ENCODE measurements at regions not wholly inside any gene's neighbourhood (a gene's known extent, or its start where the extent isn't known, plus 50 kb on each side); places are given as distances from the start of the nearest gene placed in this dataset.

DNA sequence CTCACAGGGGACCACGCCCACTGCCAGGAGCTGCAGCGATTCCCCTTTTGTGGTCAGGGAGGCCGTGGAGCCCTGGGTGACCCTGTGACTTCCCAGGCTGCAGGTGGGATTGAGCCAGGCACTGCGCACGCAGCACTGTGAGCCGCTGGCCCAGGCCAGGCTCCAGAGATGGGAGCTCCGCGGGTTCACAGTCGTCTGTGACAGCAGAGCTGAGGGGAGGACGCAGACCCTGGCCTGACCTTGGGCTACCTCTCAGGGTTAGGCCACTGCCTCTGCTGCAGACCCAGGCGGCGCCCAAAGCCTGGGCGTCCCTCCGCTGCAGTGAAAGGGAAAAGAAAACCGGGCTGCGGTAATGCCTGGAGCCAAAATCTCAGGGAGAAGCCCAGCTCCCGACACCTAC lies 107.5 kb upstream of the GPR26 start:
- no peaks in the 10 kb centered on the region for H4K20me1 ChIP-seq (ENCODE audit: insufficient read depth, low read length)
- H3K9me3 Mint-ChIP-seq, result no peaks in the 10 kb centered on the region
- no peaks in the 10 kb centered on the region for H3K9me3 ChIP-seq (replicated peaks in 1 of 2; ENCODE audit: control insufficient read depth in 1 of 2, insufficient read depth in 1 of 2, low read length in 2 of 2)
- H3K27ac ChIP-seq (ENCODE audit: low read depth in 1 of 2, low read length in 2 of 2), result no peak overlapping the region
- no peaks in the 10 kb centered on the region for H3K27me3 ChIP-seq (ENCODE audit: control insufficient read depth in 2 of 2, insufficient read depth in 2 of 2, low read length in 2 of 2)
- H3K27me3 Mint-ChIP-seq (ENCODE audit: low read depth in 3 of 3), result peaks cover 13 to 17% (median 15%) of the 10 kb centered on the region in 3 donors
- H3K4me1 ChIP-seq (ENCODE audit: control insufficient read depth in 1 of 2, insufficient read depth in 2 of 2, low read length in 2 of 2), result no peaks in the 10 kb centered on the region
- no peaks in the 10 kb centered on the region for H3K36me3 ChIP-seq (replicated peaks in 1 of 2; ENCODE audit: control insufficient read depth in 1 of 2, insufficient read depth in 2 of 2, low read length in 2 of 2)
- H3K4me2 ChIP-seq (replicated peaks; ENCODE audit: extremely low read depth, low read length, poor library complexity, severe bottlenecking), result no peak overlapping the region
- H3K36me3 Mint-ChIP-seq, result no peaks in the 10 kb centered on the region
- H3K27ac Mint-ChIP-seq, result no peak overlapping the region
- intact Hi-C loops (cut with micrococcal nuclease), result loop anchor here (1.0 to 5.0 kb wide), 4 partner anchors 425 to 520 kb away; no protein-coding TSS in a partner anchor
- no peak for DNase-seq
- WGBS (ENCODE audit: insufficient coverage), result 79% methylated on average over 16 of the region's 17 CpGs
- H3K9ac ChIP-seq (ENCODE audit: insufficient read depth, low read length, poor library complexity, severe bottlenecking), result no peak overlapping the region
- H3K79me2 ChIP-seq (ENCODE audit: insufficient read depth, low read length), result no peaks in the 10 kb centered on the region
- no peaks in the 10 kb centered on the region for H3K4me1 Mint-ChIP-seq
- peak overlapping the region; percentile 11 for H2AFZ ChIP-seq (ENCODE audit: insufficient read depth, low read depth, low read length, poor library complexity, severe bottlenecking)
- H3K4me3 ChIP-seq (replicated peaks in 1 of 3; ENCODE audit: low read depth in 2 of 3, low read length in 3 of 3), result no peak overlapping the region
- TF ChIP-seq, protein P1, sequence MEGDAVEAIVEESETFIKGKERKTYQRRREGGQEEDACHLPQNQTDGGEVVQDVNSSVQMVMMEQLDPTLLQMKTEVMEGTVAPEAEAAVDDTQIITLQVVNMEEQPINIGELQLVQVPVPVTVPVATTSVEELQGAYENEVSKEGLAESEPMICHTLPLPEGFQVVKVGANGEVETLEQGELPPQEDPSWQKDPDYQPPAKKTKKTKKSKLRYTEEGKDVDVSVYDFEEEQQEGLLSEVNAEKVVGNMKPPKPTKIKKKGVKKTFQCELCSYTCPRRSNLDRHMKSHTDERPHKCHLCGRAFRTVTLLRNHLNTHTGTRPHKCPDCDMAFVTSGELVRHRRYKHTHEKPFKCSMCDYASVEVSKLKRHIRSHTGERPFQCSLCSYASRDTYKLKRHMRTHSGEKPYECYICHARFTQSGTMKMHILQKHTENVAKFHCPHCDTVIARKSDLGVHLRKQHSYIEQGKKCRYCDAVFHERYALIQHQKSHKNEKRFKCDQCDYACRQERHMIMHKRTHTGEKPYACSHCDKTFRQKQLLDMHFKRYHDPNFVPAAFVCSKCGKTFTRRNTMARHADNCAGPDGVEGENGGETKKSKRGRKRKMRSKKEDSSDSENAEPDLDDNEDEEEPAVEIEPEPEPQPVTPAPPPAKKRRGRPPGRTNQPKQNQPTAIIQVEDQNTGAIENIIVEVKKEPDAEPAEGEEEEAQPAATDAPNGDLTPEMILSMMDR (IDR thresholded peaks at IDR 0.05), result no peak
- H3K4me3 Mint-ChIP-seq, result no peak overlapping the region

DNA sequence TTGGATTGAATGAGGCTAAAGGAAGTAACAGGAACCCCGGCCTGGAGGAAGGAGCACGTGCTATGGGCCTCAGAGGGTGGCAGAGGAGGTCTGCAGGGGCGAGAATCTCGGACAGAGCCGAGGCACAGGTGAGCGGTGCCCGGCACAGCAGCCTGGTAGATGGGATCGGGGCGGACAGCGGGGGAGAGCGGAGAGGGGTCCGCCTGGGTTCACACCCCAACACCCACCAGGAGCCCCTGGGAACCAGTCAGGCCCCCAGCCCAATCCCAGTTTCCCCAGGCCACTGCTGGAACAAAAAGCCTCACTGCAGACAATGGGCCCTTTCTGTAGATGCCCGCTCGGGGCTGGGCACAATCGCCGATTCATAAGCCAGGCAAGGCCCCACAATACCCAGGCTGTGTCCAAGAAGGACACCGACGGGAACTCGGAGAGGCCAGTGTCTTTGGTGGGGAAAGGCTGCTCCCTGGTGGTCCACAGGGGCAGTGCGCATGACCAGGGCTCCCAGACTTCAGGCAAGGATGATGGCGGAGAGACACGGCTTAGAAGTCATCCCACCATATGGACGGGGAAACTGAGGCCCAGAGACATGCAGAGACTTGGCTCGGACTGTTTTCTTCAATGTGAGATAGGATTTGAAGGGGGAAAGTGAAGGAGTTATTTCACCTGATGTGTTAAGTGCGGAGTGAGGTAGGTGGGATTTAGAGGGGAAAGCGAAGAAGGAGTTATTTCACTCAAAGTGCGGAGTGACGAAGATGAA lies 106.9 kb upstream of the GPR26 start:
- no peaks in the 10 kb centered on the region for H3K4me1 ChIP-seq (ENCODE audit: control insufficient read depth in 1 of 2, insufficient read depth in 2 of 2, low read length in 2 of 2)
- DNase-seq, result peak; percentile 45 to 62 (median 50)
- no peaks in the 10 kb centered on the region for H4K20me1 ChIP-seq (ENCODE audit: insufficient read depth, low read length)
- H3K36me3 Mint-ChIP-seq, result no peaks in the 10 kb centered on the region
- no peaks in the 10 kb centered on the region for H3K9me3 ChIP-seq (replicated peaks in 1 of 2; ENCODE audit: control insufficient read depth in 1 of 2, insufficient read depth in 1 of 2, low read length in 2 of 2)
- H2AFZ ChIP-seq (ENCODE audit: insufficient read depth, low read depth, low read length, poor library complexity, severe bottlenecking), result peak overlapping the region; percentile 11
- 38% methylated on average over 18 of the region's 28 CpGs for WGBS (ENCODE audit: insufficient coverage)
- H3K4me3 ChIP-seq (replicated peaks in 1 of 3; ENCODE audit: low read depth in 2 of 3, low read length in 3 of 3), result no peak overlapping the region
- no peak overlapping the region for H3K4me2 ChIP-seq (replicated peaks; ENCODE audit: extremely low read depth, low read length, poor library complexity, severe bottlenecking)
- no peaks in the 10 kb centered on the region for H3K9me3 Mint-ChIP-seq
- H3K27me3 Mint-ChIP-seq (ENCODE audit: low read depth in 3 of 3), result peaks cover 13 to 17% (median 15%) of the 10 kb centered on the region in 3 donors
- H3K9ac ChIP-seq (ENCODE audit: insufficient read depth, low read length, poor library complexity, severe bottlenecking), result no peak overlapping the region
- intact Hi-C loops (cut with micrococcal nuclease), result loop anchor here (1.0 to 5.0 kb wide), 4 partner anchors 426 to 520 kb away; no protein-coding TSS in a partner anchor
- TF ChIP-seq, protein P1 (IDR thresholded peaks at IDR 0.05), result peak; percentile 99
- H3K4me1 Mint-ChIP-seq, result no peaks in the 10 kb centered on the region
- no peaks in the 10 kb centered on the region for H3K27me3 ChIP-seq (ENCODE audit: control insufficient read depth in 2 of 2, insufficient read depth in 2 of 2, low read length in 2 of 2)
- H3K27ac ChIP-seq (ENCODE audit: low read depth in 1 of 2, low read length in 2 of 2), result no peak overlapping the region
- H3K36me3 ChIP-seq (replicated peaks in 1 of 2; ENCODE audit: control insufficient read depth in 1 of 2, insufficient read depth in 2 of 2, low read length in 2 of 2), result no peaks in the 10 kb centered on the region
- no peaks in the 10 kb centered on the region for H3K79me2 ChIP-seq (ENCODE audit: insufficient read depth, low read length)
- no peak overlapping the region for H3K4me3 Mint-ChIP-seq
- no peak overlapping the region for H3K27ac Mint-ChIP-seq
